Hematopoietic multipotent progenitor cell treated with erythropoietin and hydrocortisone succinate and interleukin-3 and kit ligand, for 15 days (in vitro differentiated cells): ENCODE measurements at regions not wholly inside any gene's neighbourhood (a gene's known extent, or its start where the extent isn't known, plus 50 kb on each side); places are given as distances from the start of the nearest gene placed in this dataset.

ENCODE experiments used
- DNase-seq: peaks from one replicate; pipeline ENCODE4 v3.0.0-alpha.2; 2015; ENCODE audit warnings: low spot score

- no peak for DNase-seq
These were observed 53.5 kb upstream of the CHODL start for GRCh38 chr21:18191139-18191538.

- DNase-seq = no peak
These were observed 66.1 kb upstream of the CHODL start for GRCh38 chr21:18178509-18178908.

DNA sequence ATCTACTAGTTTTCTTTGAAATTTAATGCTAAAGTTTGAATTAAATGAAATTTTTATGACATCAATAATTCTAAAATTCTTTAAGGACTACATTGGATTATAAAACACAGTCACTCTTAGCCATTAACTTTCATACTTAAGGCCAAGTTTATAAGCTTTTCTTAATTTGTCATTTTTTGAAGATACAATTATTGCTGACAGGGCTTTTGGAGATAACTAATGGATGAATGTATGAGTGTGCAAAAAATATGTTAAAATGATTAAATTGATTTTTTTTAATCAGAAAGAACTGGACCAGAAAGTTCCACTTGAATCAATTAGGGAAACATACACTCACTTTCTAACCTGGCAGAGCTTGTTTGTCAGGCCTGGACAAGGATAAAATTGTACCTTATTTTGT lies 70.3 kb upstream of the CHODL start:
- no peak for DNase-seq

DNA sequence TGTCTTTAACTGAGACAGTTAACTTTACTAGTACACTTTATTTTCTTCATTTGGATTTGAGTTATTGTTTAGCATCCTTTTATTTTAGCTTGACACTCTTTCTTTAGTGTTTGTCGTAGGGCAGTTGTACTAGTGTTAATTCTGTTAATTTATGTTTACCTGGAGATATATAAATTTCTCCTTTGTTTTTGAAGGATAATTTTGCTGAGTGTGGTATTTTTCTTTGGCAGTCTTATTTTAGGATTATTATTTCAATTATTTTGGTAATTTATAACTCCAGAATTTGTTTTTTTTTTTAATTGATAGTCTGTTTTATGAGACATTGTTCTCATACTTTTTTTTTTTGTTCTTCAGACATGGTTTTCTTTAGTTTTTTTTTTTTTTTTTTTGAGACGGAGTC lies 73.8 kb upstream of the CHODL start:
- DNase-seq = no peak

- DNase-seq = no peak
These were observed 74.4 kb upstream of the CHODL start for GRCh38 chr21:18170221-18170620.

DNA sequence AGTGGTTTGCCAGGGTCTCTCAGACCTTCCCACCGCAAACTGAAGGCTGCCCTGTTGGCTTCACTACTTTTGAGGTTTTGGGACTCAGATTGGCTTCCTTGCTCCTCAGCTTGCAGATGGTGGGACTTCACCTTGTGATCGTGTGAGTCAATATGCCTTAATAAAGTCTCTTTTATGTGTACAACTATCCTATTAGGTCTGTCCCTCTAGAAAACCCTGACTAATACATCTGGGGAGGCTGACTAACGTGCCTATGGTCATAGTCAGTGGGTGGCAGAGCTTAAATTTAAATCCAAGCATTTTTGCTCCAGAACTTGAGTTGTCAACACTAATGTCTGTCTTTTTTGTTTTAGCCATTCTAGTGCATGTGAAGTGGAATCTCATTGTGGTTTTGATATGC lies 76.5 kb upstream of the CHODL start:
- DNase-seq = no peak

GRCh38 chr21:18164933-18165332 lies 79.7 kb upstream of the CHODL start:
- DNase-seq = no peak

DNA sequence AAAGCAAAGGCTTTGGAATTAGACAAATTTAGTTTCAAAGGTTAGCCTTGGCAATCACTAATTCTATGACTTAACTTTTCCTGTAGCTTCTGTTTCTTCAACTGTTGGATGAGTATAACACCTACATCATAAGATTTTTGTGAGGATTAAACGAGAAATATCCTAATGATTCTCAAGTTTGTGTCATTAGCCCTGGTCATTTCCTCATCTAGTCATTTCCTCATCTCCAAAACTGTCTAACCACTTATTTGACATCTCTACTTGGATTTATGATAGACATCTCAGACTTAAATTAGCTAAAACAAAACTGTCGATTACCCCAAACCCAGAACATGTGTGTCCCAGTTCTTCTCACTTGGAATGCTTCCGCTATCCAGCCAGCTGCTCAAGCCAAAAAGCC lies 80.2 kb upstream of the CHODL start:
- DNase-seq = no peak

- DNase-seq = no peak
These were observed 80.7 kb upstream of the CHODL start for GRCh38 chr21:18163956-18164355.

GRCh38 chr21:18161841-18162240 lies 82.8 kb upstream of the CHODL start:
- DNase-seq = no peak

DNA sequence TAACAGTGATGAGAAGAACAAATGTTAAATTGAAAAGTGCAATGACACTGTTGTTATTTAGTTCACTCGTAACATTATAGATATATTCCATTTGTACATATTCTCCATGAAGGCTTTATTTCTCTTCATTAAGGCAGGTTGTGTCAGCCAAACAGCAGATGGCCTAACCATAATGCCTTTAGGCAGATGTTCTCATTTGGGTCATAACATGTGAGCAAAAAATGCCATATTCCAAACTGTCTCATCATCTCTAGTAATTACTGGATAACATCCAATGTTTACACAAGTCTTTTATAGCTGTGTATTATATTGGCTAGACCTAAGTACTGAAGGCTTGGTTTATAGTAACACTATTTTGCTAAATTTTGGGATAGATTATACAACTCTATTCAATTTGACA lies 87.2 kb upstream of the CHODL start:
- DNase-seq = no peak

DNA sequence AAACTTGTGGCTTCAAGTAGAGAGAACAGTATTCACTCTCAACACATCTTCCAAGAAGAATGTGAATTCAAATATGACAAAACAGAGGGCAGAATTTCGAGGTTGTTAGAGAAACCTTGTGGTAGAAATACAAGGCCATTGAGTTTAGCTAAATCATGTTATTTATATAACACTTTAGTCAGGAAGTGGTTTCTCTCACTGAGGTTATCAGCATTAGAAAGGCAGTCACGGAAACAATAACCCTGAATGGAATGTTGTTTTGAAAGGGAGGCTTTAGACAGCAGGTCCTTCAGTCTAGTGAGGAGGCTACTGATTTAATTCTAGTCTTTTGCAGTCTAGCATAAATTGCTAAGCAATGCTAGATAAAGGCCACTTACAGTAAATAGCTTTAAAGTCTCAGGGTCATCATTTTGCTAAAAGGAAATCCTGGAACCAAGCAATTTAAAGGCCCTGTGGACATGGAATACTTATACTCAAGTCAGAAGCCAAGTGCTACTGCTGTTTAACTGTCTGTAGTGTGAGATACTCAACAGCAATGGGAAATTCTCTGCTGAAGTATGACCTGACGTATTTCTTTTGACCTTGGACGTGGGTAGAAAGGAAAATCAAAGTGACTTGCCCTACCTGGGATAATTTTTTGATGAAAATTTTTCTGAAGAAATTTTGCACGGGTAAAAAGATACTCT lies 89.0 kb upstream of the CHODL start:
- no peak for DNase-seq

DNA sequence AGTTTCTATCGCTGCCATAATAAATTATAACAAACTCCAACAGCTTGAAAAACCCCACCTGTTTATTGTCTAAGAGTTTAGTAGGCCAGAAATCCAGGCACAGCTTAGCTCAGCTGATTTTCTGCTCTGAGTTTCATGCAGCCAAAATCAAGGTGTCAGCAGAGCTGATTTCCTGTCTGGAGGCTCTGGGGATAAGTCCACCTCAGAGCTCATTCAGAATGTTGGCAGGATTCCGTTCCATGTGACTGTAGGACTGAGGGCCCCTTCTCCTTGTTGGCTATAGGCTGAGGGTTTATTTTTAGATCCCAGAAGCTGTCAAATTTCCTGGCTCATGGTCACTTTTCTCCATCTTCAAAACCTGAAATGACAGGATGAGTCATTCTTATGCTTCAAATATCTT lies 91.6 kb upstream of the CHODL start:
- no peak for DNase-seq

GRCh38 chr21:18152371-18152770 lies 92.3 kb upstream of the CHODL start:
- DNase-seq = no peak

- DNase-seq = no peak
These were observed 93.6 kb upstream of the CHODL start for GRCh38 chr21:18151046-18151445.

GRCh38 chr21:18148401-18148800 lies 96.2 kb upstream of the CHODL start:
- DNase-seq = no peak

GRCh38 chr21:18147678-18148077 lies 97.0 kb upstream of the CHODL start:
- DNase-seq = no peak

GRCh38 chr21:18146820-18147219 lies 97.8 kb upstream of the CHODL start:
- no peak for DNase-seq

DNA sequence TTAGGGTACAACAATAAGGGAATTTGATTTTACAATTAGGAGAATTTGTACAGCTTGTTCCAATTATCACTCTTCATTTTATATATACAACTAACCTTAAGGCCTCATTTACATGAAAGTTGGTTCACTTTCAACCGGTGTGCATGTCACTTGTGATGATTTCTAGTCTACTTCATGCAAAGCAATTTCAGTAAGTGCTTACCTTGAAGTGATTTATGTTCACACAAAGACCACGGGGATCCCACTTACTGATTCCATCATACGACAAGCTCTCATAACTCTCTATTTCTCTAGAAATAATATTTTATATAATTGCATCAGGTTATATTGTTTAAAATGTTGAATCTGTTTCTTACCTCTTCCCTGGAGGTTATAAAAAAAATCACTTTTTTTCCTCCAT lies 100.3 kb upstream of the CHODL start:
- DNase-seq = no peak

GRCh38 chr21:18142655-18143054 lies 102.0 kb upstream of the CHODL start:
- DNase-seq = no peak

GRCh38 chr21:18138507-18138906 lies 106.1 kb upstream of the CHODL start:
- DNase-seq = no peak

GRCh38 chr21:18129526-18129925 lies 115.1 kb upstream of the CHODL start:
- DNase-seq = no peak

- DNase-seq = no peak
These were observed 126.1 kb upstream of the CHODL start for GRCh38 chr21:18118566-18118965.

- DNase-seq = no peak
These were observed 127.5 kb upstream of the CHODL start for GRCh38 chr21:18117176-18117575.

- no peak for DNase-seq
These were observed 129.8 kb upstream of the CHODL start for GRCh38 chr21:18114810-18115209.
